PC-9 (cell line): ENCODE measurements at regions not wholly inside any gene's neighbourhood (a gene's known extent, or its start where the extent isn't known, plus 50 kb on each side); places are given as distances from the start of the nearest gene placed in this dataset.

Experiments
- CTCF ChIP-seq: fragments of 200-600 bp; sonication (generic); conservative IDR thresholded peaks from 2 replicates; pipeline ENCODE4 v1.6.1; 2017; ENCODE audit warnings: mixed run types, antibody characterized with exemption, mild to moderate bottlenecking, moderate library complexity
- EZH2 ChIP-seq: fragments of 200-600 bp; sonication (generic); IDR thresholded peaks from 2 replicates; pipeline ENCODE4 v1.8.0; 2017; ENCODE audit warnings: antibody characterized with exemption, low read depth

- TF ChIP-seq CTCF (no peak), EZH2 (no peak)
These were observed 1131.5 kb downstream of the SI start for GRCh38 chr3:163946785-163947184.
